Gastroesophageal sphincter (tissue), 4 donors: ENCODE measurements at regions not wholly inside any gene's neighbourhood (a gene's known extent, or its start where the extent isn't known, plus 50 kb on each side); places are given as distances from the start of the nearest gene placed in this dataset.

Experiments used
- ATAC-seq: fragments of 150-250 bp; one replicate; pipeline ENCODE4 v1.9.1; 2016; ENCODE audit warnings: mild to moderate bottlenecking, moderate library complexity
- H3K27ac ChIP-seq, 4 donors: fragments of 200-600 bp; sonication (generic) in 3 of 4; 1 replicate in 3 of 4; 2 replicates in 1 of 4; pipeline ENCODE4 v1.5.1; 2016 to 2019
- H3K27me3 ChIP-seq: fragments of 200-600 bp; sonication (generic); one replicate; pipeline ENCODE4 v1.5.1; 2019
- H3K36me3 ChIP-seq, 2 donors: fragments of 200-600 bp; sonication (generic); one replicate each; pipeline ENCODE4 v1.5.1; 2019; ENCODE audit warnings: control low read depth in 1 of 2
- H3K4me1 ChIP-seq, 3 donors: fragments of 200-600 bp; sonication (generic); 1 replicate in 2 of 3; 2 replicates in 1 of 3; pipeline ENCODE4 v1.5.1; 2016 to 2019; ENCODE audit warnings: control low read depth in 2 of 3
- H3K4me3 ChIP-seq, 2 donors: fragments of 200-600 bp; sonication (generic); one replicate each; pipeline ENCODE4 v1.5.1; 2019; ENCODE audit warnings: mild to moderate bottlenecking in 1 of 2, moderate library complexity in 1 of 2
- H3K9me3 ChIP-seq, 3 donors: fragments of 200-600 bp; sonication (generic); one replicate each; pipeline ENCODE4 v1.5.1; 2017 to 2019; ENCODE audit warnings: control low read depth in 2 of 3
- EP300 ChIP-seq: sonication (generic); formaldehyde crosslinking; IDR thresholded peaks from one replicate; pipeline ENCODE4 v1.6.1; 2017; ENCODE audit warnings: antibody characterized with exemption, mild to moderate bottlenecking
- POLR2A ChIP-seq, 2 donors: fragments of 450-650 bp; IDR thresholded peaks; one replicate each; pipeline ENCODE4 v1.6.1; 2017; ENCODE audit warnings: antibody characterized with exemption in 2 of 2, mild to moderate bottlenecking in 2 of 2, moderate library complexity in 1 of 2
- POLR2AphosphoS5 ChIP-seq: sonication (generic); formaldehyde crosslinking; IDR thresholded peaks from one replicate; pipeline ENCODE4 v1.6.1; 2017; ENCODE audit warnings: antibody characterized with exemption
- WGBS, 2 donors: methylation state at CpG; one replicate each; pipeline ENCODE4 v1.1.5; 2018; ENCODE audit warnings: low coverage in 1 of 2; 5-methylcytosine and 5-hydroxymethylcytosine counted together
- TF ChIP-seq, protein P1 (sequence below), 4 experiments: fragments of 200-600 bp in 2 of 4; fragments of 450-650 bp in 2 of 4; sonication (generic) in 1 of 4; IDR thresholded peaks; one replicate each; pipeline ENCODE4 v1.5.1; 2017 to 2019; ENCODE audit warnings: antibody characterized with exemption in 4 of 4, mild to moderate bottlenecking in 2 of 4, moderate library complexity in 2 of 4

DNA sequence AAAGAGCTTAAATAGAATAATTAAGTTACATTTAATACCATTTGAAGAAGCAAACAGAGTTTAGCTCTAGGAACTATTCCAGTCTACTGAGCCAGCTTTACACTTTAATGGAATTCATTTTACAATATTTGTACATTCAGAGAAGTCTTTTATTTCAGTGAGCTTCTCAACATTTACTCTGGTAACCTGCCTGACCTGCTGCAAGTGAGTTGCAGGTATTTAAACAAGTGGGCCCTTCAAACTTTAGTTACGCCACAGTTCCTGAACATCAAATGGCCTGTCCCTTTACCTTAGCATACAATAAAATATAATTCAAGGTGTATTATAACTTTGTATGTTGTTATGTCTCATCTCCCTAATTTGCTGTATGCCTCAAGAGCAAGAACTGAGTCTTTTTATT is 121.6 kb upstream of the SEMA3C start:
- no peak for TF ChIP-seq POLR2A (IDR thresholded peaks at IDR 0.05)
- TF ChIP-seq, protein P1, sequence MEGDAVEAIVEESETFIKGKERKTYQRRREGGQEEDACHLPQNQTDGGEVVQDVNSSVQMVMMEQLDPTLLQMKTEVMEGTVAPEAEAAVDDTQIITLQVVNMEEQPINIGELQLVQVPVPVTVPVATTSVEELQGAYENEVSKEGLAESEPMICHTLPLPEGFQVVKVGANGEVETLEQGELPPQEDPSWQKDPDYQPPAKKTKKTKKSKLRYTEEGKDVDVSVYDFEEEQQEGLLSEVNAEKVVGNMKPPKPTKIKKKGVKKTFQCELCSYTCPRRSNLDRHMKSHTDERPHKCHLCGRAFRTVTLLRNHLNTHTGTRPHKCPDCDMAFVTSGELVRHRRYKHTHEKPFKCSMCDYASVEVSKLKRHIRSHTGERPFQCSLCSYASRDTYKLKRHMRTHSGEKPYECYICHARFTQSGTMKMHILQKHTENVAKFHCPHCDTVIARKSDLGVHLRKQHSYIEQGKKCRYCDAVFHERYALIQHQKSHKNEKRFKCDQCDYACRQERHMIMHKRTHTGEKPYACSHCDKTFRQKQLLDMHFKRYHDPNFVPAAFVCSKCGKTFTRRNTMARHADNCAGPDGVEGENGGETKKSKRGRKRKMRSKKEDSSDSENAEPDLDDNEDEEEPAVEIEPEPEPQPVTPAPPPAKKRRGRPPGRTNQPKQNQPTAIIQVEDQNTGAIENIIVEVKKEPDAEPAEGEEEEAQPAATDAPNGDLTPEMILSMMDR (IDR thresholded peaks at IDR 0.05) = no peak
- TF ChIP-seq POLR2AphosphoS5 = no peak
- no peak for ATAC-seq
- H3K36me3 ChIP-seq = no peaks in the 10 kb centered on the region
- no peak overlapping the region for H3K4me3 ChIP-seq
- WGBS, 2 donors = 93 to 100% methylated on average over 1 of the region's 1 CpG
- no peaks in the 10 kb centered on the region for H3K27me3 ChIP-seq
- H3K27ac ChIP-seq = no peak overlapping the region
- H3K4me1 ChIP-seq = no peaks in the 10 kb centered on the region
- no peaks in the 10 kb centered on the region for H3K9me3 ChIP-seq

DNA sequence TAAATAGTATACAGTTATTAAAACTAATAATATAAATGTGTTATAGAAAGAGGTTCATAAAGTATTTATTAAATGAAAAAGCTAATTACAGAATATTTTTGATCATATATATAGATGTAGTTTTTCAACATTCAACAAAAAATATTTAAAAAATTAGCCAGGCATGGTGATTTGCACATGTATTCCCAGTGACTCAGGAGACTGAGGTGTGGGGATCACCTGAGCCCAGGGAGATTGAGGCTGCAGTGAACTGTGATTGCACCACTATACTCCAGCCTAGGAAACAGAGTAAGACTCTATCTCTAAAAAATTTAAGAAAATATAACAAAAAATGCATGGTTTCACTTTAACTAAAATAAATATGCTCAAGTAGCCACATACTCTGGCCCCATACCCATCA is 118.0 kb upstream of the SEMA3C start:
- no peaks in the 10 kb centered on the region for H3K4me1 ChIP-seq
- no peak for ATAC-seq
- H3K9me3 ChIP-seq = no peaks in the 10 kb centered on the region
- H3K27me3 ChIP-seq = no peaks in the 10 kb centered on the region
- H3K27ac ChIP-seq = no peak overlapping the region
- no peak for TF ChIP-seq EP300
- TF ChIP-seq, protein P1 (IDR thresholded peaks at IDR 0.05) = no peak
- no peak for TF ChIP-seq POLR2A (IDR thresholded peaks at IDR 0.05)
- TF ChIP-seq POLR2AphosphoS5 = no peak
- no peaks in the 10 kb centered on the region for H3K36me3 ChIP-seq
- H3K4me3 ChIP-seq = no peak overlapping the region

GRCh38 chr7:81036057-81036456 is 117.2 kb upstream of the SEMA3C start:
- ATAC-seq = no peak
- 45 to 47% methylated on average over 5 of the region's 5 CpGs for WGBS, 2 donors
- no peaks in the 10 kb centered on the region for H3K4me1 ChIP-seq
- H3K27me3 ChIP-seq = no peaks in the 10 kb centered on the region
- no peak overlapping the region for H3K4me3 ChIP-seq
- H3K27ac ChIP-seq = no peak overlapping the region
- no peaks in the 10 kb centered on the region for H3K36me3 ChIP-seq
- TF ChIP-seq POLR2A (IDR thresholded peaks at IDR 0.05) (no peak), EP300 (no peak), POLR2AphosphoS5 (no peak)
- TF ChIP-seq, protein P1 (IDR thresholded peaks at IDR 0.05) = no peak
- no peaks in the 10 kb centered on the region for H3K9me3 ChIP-seq

GRCh38 chr7:81031996-81032395 is 113.1 kb upstream of the SEMA3C start:
- no peak for ATAC-seq
- H3K27ac ChIP-seq = no peak overlapping the region
- H3K4me1 ChIP-seq = no peaks in the 10 kb centered on the region
- WGBS, 2 donors = 88 to 93% methylated on average over 1 to 3 of the region's 3 CpGs
- no peaks in the 10 kb centered on the region for H3K36me3 ChIP-seq
- no peaks in the 10 kb centered on the region for H3K27me3 ChIP-seq
- H3K9me3 ChIP-seq = no peaks in the 10 kb centered on the region
- no peak for TF ChIP-seq EP300
- TF ChIP-seq POLR2A (IDR thresholded peaks at IDR 0.05) = no peak
- TF ChIP-seq POLR2AphosphoS5 = no peak
- TF ChIP-seq, protein P1 (IDR thresholded peaks at IDR 0.05) = no peak
- H3K4me3 ChIP-seq = no peak overlapping the region

GRCh38 chr7:81031243-81031642 is 112.4 kb upstream of the SEMA3C start:
- H3K27me3 ChIP-seq = no peaks in the 10 kb centered on the region
- 56 to 86% methylated on average over 2 of the region's 2 CpGs for WGBS, 2 donors
- H3K4me3 ChIP-seq = no peak overlapping the region
- no peak for ATAC-seq
- no peaks in the 10 kb centered on the region for H3K36me3 ChIP-seq
- no peak for TF ChIP-seq POLR2AphosphoS5
- no peak for TF ChIP-seq EP300
- TF ChIP-seq, protein P1 (IDR thresholded peaks at IDR 0.05) = no peak
- no peak for TF ChIP-seq POLR2A (IDR thresholded peaks at IDR 0.05)
- no peaks in the 10 kb centered on the region for H3K4me1 ChIP-seq
- no peaks in the 10 kb centered on the region for H3K9me3 ChIP-seq
- H3K27ac ChIP-seq = no peak overlapping the region
